GM13976 (cell line): ENCODE measurements at regions not wholly inside any gene's neighbourhood (a gene's known extent, or its start where the extent isn't known, plus 50 kb on each side); places are given as distances from the start of the nearest gene placed in this dataset.
A peak's percentile ranks its signal among the peaks of the same experiment; 100 is the strongest.

Experiments
- DNase-seq: peaks from one replicate; pipeline ENCODE4 v3.0.0; 2012; ENCODE audit warnings: low spot score
- in situ Hi-C: fragments of 300-500 bp; cut with MboI; formaldehyde crosslinking; loops from one replicate; pipeline ENCODE4 v1.12.0; 2022; ENCODE audit warnings: low sequenced_read_pairs, mixed read lengths, inconsistent platforms; ENCODE audit not compliant: unreplicated experiment
- TF ChIP-seq, protein P1 (sequence below): IDR thresholded peaks from 2 replicates; pipeline ENCODE4 v1.5.1; 2012; ENCODE audit warnings: borderline replicate concordance, mild to moderate bottlenecking; ENCODE audit not compliant: insufficient read depth; ENCODE audit errors: extremely low read depth, missing control alignments, control extremely low read depth

DNA sequence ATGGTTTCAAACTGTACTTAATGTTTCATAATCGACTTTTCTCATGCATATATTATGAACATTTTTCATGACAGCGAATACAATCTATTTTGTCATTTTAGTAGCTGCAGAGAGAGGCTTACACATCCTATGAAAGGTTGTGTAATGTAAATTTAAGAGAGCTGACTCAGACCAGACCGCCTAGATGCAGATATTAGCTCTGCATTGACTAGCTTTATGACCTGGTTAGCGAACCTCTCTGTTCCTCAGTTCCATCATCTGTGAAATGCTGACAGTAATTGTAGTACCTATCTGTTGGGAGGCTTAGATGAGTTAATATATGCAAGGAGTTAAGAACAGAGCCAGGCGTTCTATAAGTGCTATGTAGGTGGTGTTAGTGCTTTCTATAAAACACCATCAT is 116.2 kb upstream of the RASGRP1 start:
- TF ChIP-seq, protein P1, sequence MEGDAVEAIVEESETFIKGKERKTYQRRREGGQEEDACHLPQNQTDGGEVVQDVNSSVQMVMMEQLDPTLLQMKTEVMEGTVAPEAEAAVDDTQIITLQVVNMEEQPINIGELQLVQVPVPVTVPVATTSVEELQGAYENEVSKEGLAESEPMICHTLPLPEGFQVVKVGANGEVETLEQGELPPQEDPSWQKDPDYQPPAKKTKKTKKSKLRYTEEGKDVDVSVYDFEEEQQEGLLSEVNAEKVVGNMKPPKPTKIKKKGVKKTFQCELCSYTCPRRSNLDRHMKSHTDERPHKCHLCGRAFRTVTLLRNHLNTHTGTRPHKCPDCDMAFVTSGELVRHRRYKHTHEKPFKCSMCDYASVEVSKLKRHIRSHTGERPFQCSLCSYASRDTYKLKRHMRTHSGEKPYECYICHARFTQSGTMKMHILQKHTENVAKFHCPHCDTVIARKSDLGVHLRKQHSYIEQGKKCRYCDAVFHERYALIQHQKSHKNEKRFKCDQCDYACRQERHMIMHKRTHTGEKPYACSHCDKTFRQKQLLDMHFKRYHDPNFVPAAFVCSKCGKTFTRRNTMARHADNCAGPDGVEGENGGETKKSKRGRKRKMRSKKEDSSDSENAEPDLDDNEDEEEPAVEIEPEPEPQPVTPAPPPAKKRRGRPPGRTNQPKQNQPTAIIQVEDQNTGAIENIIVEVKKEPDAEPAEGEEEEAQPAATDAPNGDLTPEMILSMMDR = no peak
- DNase-seq = no peak
- in situ Hi-C loops = loop anchor here (25.0 kb wide), 1 partner anchor 668 kb away; no protein-coding TSS in a partner anchor

DNA sequence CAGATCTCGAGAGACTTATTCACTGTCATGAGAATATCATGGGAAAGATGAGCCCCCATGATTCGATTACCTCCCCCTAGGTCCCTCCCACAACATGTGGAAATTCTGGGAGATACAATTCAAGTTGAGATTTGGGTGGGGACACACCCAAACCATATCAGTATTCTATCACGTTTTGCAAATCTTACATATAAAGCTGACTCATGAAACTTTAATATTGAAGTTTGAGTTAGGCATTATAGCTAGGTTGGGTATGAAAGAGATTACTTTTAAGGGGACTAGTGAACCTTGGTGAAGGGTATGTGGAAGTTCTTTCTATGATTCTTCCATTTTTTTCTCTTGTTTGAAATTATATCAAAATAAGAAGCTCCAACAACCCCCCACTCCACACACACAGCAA is 117.7 kb upstream of the RASGRP1 start:
- in situ Hi-C loops = loop anchor here (25.0 kb wide), 1 partner anchor 670 kb away; no protein-coding TSS in a partner anchor
- TF ChIP-seq, protein P1 = no peak
- no peak for DNase-seq

DNA sequence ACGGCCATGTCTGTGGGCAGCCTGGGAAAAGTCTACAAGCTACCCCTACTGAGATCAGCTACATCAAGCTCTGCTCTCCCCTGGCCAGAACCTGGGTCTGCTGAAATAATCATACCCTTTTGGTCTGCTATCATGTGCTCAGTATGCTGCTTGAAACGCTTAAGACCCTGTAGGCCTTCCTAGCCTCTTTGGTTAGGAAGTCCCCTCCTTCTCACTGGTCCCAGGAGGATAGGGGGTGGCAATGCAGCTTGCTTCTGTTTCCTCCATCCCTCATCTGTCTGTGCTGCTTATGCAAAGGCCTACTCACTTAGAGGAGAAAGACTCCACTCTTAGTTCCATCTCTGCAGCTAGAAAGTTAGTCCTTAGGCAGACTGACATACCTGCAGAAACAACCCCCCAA is 118.2 kb upstream of the RASGRP1 start:
- DNase-seq = no peak
- in situ Hi-C loops = loop anchor here (25.0 kb wide), 1 partner anchor 671 kb away; no protein-coding TSS in a partner anchor
- TF ChIP-seq, protein P1 = no peak

DNA sequence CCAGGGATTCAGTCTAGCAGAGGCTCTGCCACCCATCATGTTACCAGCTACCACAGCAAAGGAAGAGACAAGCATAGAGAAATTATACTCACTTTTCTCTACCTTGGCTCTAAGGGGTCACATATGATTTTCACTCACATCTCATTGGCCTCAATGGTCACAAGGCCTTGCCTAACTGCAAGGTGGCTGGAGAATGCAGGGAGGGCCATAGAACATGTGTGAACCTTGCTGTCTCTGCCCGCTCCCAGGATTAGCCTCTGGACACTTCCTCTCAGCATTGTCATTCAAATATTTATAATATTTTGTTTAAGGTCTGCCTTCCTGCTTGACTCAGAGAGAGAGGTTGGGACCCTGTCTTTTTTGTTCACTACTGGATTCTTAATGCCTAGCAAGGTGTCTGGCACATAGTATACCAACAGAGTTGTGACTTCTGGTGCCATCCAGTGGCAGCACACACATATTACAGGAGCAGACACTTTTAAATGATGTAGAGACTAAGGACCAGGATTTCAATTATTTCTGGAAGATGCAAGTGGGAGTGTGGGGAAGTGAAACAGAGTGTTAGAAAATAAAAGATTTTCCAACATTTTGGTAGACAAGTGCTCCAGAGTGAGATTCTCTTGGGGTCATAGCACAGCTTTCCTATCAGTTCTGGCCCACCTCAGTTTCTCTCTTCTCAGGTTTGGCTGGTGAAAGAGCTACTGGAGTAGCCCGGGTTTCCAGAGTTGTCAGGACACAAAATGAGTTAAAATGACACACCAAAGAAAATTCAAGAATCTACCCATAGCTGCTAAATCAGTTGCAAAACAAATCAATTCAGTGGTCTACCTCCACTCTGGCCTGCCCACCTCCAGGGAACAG is 119.0 kb upstream of the RASGRP1 start:
- TF ChIP-seq, protein P1 = peak; percentile 87
- in situ Hi-C loops = loop anchor here (25.0 kb wide), 1 partner anchor 671 kb away; no protein-coding TSS in a partner anchor
- peak; percentile 54 for DNase-seq

DNA sequence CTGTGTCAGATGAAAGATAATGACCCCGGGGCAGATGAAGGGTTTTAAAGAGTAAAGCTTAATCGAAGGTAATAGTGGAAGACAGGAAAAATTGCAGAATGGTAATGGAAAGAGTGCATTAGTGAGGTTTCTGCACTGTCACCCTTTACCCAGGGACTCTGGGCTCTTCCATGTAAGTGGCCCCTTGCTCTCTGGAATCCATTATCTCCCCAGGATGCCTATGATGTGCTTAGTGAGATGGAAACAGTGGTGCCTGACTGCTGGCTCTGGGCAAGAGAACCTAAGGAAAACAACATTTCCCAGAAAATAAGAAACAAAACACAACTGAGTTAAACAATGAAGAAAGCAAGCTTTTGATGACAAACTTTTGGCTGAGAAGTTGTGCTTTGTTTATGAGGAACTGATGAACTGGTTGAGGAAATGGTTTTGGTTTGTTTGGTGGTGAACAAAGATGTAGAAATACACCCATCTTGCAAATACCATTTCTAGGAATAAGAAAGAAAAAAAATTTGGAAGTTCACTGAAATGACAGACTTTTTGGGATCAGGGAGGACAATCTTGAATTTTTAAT is 119.9 kb upstream of the RASGRP1 start:
- in situ Hi-C loops = loop anchor here (25.0 kb wide), 1 partner anchor 672 kb away; no protein-coding TSS in a partner anchor
- no peak for DNase-seq
- TF ChIP-seq, protein P1 = no peak

DNA sequence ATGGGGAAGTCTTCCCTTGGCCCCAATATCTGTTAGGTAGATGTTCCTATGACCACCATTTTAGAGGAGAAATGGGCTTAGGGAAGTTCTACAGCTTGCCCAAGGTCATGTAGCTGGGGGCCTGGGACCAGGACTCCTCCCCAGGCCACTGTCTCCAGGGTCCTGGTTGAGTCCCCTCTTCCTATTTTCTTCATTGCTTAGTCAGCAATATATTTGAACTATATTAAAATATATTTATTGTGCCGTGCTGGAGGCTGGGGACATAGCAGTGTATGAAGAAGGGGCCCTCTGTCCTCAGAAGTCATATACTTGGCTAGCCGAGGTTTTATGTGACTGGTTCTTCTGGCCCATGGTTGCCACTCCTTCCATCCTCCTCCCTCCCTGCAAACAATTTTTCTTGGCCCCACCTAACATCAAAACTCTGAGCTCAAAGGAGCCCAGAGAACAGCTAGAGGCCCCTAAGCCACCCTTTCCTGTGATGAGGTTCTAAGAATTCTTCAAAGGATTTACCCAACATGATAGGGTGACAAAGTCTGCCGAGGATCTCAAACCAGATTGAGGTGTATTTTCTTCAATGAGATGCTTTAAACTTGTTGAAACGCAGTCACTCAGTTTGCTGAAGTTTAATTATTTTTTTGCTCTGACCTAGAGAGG is 121.2 kb upstream of the RASGRP1 start:
- TF ChIP-seq, protein P1 = no peak
- in situ Hi-C loops = loop anchor here (25.0 kb wide), 1 partner anchor 674 kb away; no protein-coding TSS in a partner anchor
- no peak for DNase-seq
